Tibial nerve (tissue), 4 donors: ENCODE measurements at regions not wholly inside any gene's neighbourhood (a gene's known extent, or its start where the extent isn't known, plus 50 kb on each side); places are given as distances from the start of the nearest gene placed in this dataset.

Experiments
- DNase-seq, 2 donors: peaks; one replicate each; pipeline ENCODE4 v3.0.0-alpha.2; 2019; ENCODE audit warnings: low spot score in 2 of 2
- H3K27ac ChIP-seq, 4 donors: fragments of 200-600 bp; sonication (generic) in 3 of 4; one replicate each; pipeline ENCODE4 v1.5.1; 2017 to 2019; ENCODE audit warnings: mild to moderate bottlenecking in 1 of 4
- H3K27me3 ChIP-seq, 2 donors: fragments of 200-600 bp; sonication (generic) in 1 of 2; one replicate each; pipeline versions ENCODE4 v1.5.1 to v1.6.0; 2017 to 2019
- H3K36me3 ChIP-seq, 3 donors: fragments of 200-600 bp; sonication (generic); one replicate each; pipeline ENCODE4 v1.5.1; 2018 to 2019
- H3K4me1 ChIP-seq, 4 donors: fragments of 200-600 bp; sonication (generic) in 3 of 4; one replicate each; pipeline ENCODE4 v1.5.1; 2017 to 2019
- H3K4me3 ChIP-seq, 4 donors: fragments of 200-600 bp; sonication (generic) in 3 of 4; one replicate each; pipeline ENCODE4 v1.5.1; 2017 to 2019; ENCODE audit warnings: mild to moderate bottlenecking in 1 of 4, moderate library complexity in 1 of 4
- H3K9me3 ChIP-seq, 4 donors: fragments of 200-600 bp; sonication (generic) in 3 of 4; one replicate each; pipeline ENCODE4 v1.5.1; 2017 to 2019
- CTCF ChIP-seq, 5 experiments: fragments of 200-600 bp in 3 of 5; fragments of 450-650 bp in 2 of 5; sonication (generic) in 3 of 5; IDR thresholded peaks; one replicate each; pipeline ENCODE4 v1.5.1; 2016 to 2019; ENCODE audit warnings: antibody characterized with exemption in 5 of 5, mild to moderate bottlenecking in 3 of 5, moderate library complexity in 2 of 5
- EP300 ChIP-seq, 2 donors: sonication (generic); formaldehyde crosslinking; IDR thresholded peaks; one replicate each; pipeline ENCODE4 v1.6.1; 2017; ENCODE audit warnings: antibody characterized with exemption in 2 of 2, mild to moderate bottlenecking in 1 of 2
- POLR2A ChIP-seq, 2 donors: fragments of 450-650 bp; IDR thresholded peaks; one replicate each; pipeline ENCODE4 v1.6.1; 2017; ENCODE audit warnings: antibody characterized with exemption in 2 of 2, mild to moderate bottlenecking in 2 of 2, moderate library complexity in 2 of 2
- WGBS, 2 donors: methylation state at CpG; one replicate each; pipeline ENCODE4 v1.1.5; 2018; 5-methylcytosine and 5-hydroxymethylcytosine counted together

- no peaks in the 10 kb centered on the region for H3K4me1 ChIP-seq
- no peak for DNase-seq
- no peak overlapping the region for H3K27ac ChIP-seq
- TF ChIP-seq POLR2A (IDR thresholded peaks at IDR 0.05) (no peak), CTCF (IDR thresholded peaks at IDR 0.05) (no peak), EP300 (IDR thresholded peaks at IDR 0.05) (no peak)
- WGBS, 2 donors = 27 to 35% methylated on average over 1 of the region's 1 CpG
- H3K4me3 ChIP-seq = no peak overlapping the region
- H3K27me3 ChIP-seq = no peaks in the 10 kb centered on the region
- H3K36me3 ChIP-seq = no peaks in the 10 kb centered on the region
- H3K9me3 ChIP-seq = peaks cover 0 to 4% (median 0%) of the 10 kb centered on the region in 4 donors
Measured at GRCh38 chr2:60118061-60118460, 435.4 kb downstream of the BCL11A start.

- 85 to 90% methylated on average over 6 of the region's 6 CpGs for WGBS, 2 donors
- peaks cover 0 to 4% (median 0%) of the 10 kb centered on the region in 4 donors for H3K9me3 ChIP-seq
- no peak overlapping the region for H3K4me3 ChIP-seq
- H3K36me3 ChIP-seq = no peaks in the 10 kb centered on the region
- no peak for DNase-seq
- no peaks in the 10 kb centered on the region for H3K4me1 ChIP-seq
- no peak for TF ChIP-seq EP300 (IDR thresholded peaks at IDR 0.05)
- no peak for TF ChIP-seq CTCF (IDR thresholded peaks at IDR 0.05)
- no peak for TF ChIP-seq POLR2A (IDR thresholded peaks at IDR 0.05)
- H3K27me3 ChIP-seq = no peaks in the 10 kb centered on the region
- no peak overlapping the region for H3K27ac ChIP-seq
Measured at GRCh38 chr2:60116161-60116875, 437.1 kb downstream of the BCL11A start.

GRCh38 chr2:60109744-60110143, 443.7 kb downstream of the BCL11A start:
- 90 to 100% methylated on average over 1 of the region's 1 CpG for WGBS, 2 donors
- H3K27me3 ChIP-seq = no peaks in the 10 kb centered on the region
- H3K9me3 ChIP-seq = no peaks in the 10 kb centered on the region
- no peak overlapping the region for H3K27ac ChIP-seq
- TF ChIP-seq EP300 (IDR thresholded peaks at IDR 0.05) = no peak
- TF ChIP-seq POLR2A (IDR thresholded peaks at IDR 0.05) = no peak
- TF ChIP-seq CTCF (IDR thresholded peaks at IDR 0.05) = no peak
- no peak overlapping the region for H3K4me3 ChIP-seq
- no peaks in the 10 kb centered on the region for H3K36me3 ChIP-seq
- H3K4me1 ChIP-seq = no peaks in the 10 kb centered on the region
- DNase-seq = no peak

GRCh38 chr2:60106836-60107529, 446.5 kb downstream of the BCL11A start:
- H3K4me3 ChIP-seq = no peak overlapping the region
- no peak for TF ChIP-seq EP300 (IDR thresholded peaks at IDR 0.05)
- WGBS, 2 donors = 61 to 74% methylated on average over 2 of the region's 2 CpGs
- no peak overlapping the region for H3K27ac ChIP-seq
- DNase-seq = no peak
- H3K36me3 ChIP-seq = no peaks in the 10 kb centered on the region
- no peaks in the 10 kb centered on the region for H3K27me3 ChIP-seq
- no peaks in the 10 kb centered on the region for H3K4me1 ChIP-seq
- no peaks in the 10 kb centered on the region for H3K9me3 ChIP-seq

- no peak overlapping the region for H3K27ac ChIP-seq
- no peak for DNase-seq
- no peaks in the 10 kb centered on the region for H3K36me3 ChIP-seq
- H3K27me3 ChIP-seq = no peaks in the 10 kb centered on the region
- no peaks in the 10 kb centered on the region for H3K9me3 ChIP-seq
- H3K4me3 ChIP-seq = no peak overlapping the region
- WGBS, 2 donors = 76 to 79% methylated on average over 7 of the region's 7 CpGs
- no peak for TF ChIP-seq POLR2A (IDR thresholded peaks at IDR 0.05)
- TF ChIP-seq EP300 (IDR thresholded peaks at IDR 0.05) = no peak
- no peak for TF ChIP-seq CTCF (IDR thresholded peaks at IDR 0.05)
- H3K4me1 ChIP-seq = no peaks in the 10 kb centered on the region
Measured at GRCh38 chr2:60105906-60106305, 447.5 kb downstream of the BCL11A start.
